GM19468 (cell line): ENCODE measurements at regions not wholly inside any gene's neighbourhood (a gene's known extent, or its start where the extent isn't known, plus 50 kb on each side); places are given as distances from the start of the nearest gene placed in this dataset.

Experiments used
- ATAC-seq: cut with Tn5 transposase; IDR thresholded peaks from one replicate; pipeline ENCODE4 v1.9.1; 2021; ENCODE audit warnings: mild to moderate bottlenecking, moderate library complexity, moderate number of reproducible peaks; ENCODE audit not compliant: unreplicated experiment; ENCODE audit errors: extremely low read depth

DNA sequence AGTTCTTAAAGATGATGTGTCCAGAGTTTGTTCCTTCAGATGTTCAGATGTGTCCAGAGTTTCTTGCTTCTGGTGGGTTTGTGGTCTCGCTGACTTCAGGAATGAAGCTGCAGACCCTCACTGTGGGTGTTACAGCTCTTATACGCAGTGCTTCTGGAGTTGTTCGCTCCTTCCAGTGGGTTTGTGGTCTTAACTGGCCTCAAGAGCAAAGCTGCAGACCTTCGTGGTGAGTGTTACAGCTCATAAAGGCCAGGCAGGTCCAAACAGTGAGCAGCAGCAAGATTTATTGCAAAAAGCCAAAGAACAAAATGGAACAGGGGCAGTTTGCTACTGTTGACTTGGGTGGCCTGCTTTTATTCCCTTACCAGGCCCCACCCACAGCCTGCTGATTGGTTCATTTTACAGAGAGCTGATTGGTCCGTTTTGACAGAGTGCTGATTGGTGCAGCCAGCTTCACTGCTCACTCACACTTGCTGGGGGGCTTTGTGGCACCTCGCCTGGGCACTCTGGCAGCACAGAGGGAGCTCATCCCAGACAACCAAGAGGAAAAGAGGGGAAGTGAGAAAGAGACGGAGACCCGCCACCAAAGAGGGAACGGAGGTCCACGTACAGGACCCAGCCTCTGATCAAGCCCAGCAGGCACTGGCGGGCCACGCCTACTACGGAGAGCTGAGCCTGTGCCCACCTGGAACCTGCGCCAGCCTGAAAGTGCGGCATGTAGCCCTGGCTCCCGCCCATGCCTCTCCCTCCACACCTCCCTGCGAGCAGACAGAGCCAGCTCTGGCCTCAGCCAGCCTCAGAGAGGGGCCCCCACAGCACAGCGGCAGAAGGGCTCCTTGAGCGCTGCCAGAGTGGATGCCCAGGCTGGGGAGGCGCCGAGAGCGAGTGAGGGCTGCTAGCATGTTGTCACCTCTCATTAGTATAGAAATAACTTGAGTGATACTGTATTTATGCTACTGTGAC, 55.8 kb upstream of the SEMA3C start:
- no peak for ATAC-seq

DNA sequence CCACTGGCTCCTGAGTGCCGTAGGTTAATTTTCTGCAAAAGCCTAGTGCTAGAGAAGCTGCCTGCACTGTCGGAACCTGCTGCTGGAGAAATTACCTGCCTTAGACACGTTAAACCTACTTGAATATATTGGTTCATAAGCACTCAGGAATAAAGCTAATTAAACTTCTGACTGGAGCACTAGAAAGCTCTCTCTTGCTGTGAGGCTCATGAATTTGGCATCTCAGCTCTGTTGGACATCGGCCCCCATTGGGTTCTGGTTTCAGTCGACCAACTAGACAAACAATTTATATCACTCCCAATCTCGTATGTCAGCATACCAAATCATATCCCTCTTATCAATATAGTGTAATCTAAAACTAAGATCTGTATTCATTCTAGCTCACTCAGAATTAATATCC, 52.4 kb upstream of the SEMA3C start:
- no peak for ATAC-seq
